HG03442 (cell line): ENCODE measurements at regions not wholly inside any gene's neighbourhood (a gene's known extent, or its start where the extent isn't known, plus 50 kb on each side); places are given as distances from the start of the nearest gene placed in this dataset.

Source experiments
- ATAC-seq: cut with Tn5 transposase; IDR thresholded peaks from one replicate; pipeline ENCODE4 v1.9.1; 2021; ENCODE audit warnings: mild to moderate bottlenecking, moderate library complexity; ENCODE audit not compliant: unreplicated experiment

GRCh38 chr17:5861246-5861645, 208.9 kb upstream of the WSCD1 start:
- ATAC-seq: no peak

- ATAC-seq: no peak
These were observed 208.3 kb upstream of the WSCD1 start for GRCh38 chr17:5861854-5862253.

- no peak for ATAC-seq
These were observed 207.8 kb upstream of the WSCD1 start for GRCh38 chr17:5862395-5862794.

GRCh38 chr17:5864741-5865657, 205.2 kb upstream of the WSCD1 start:
- no peak for ATAC-seq

- ATAC-seq: no peak
These were observed 203.2 kb upstream of the WSCD1 start for GRCh38 chr17:5866978-5867377.

GRCh38 chr17:5869041-5869745, 201.0 kb upstream of the WSCD1 start:
- no peak for ATAC-seq

GRCh38 chr17:5870231-5870953, 199.8 kb upstream of the WSCD1 start:
- ATAC-seq: no peak

- no peak for ATAC-seq
These were observed 198.5 kb upstream of the WSCD1 start for GRCh38 chr17:5871666-5872065.

- no peak for ATAC-seq
These were observed 197.3 kb upstream of the WSCD1 start for GRCh38 chr17:5872831-5873230.

- ATAC-seq: no peak
These were observed 196.4 kb upstream of the WSCD1 start for GRCh38 chr17:5873781-5874180.

GRCh38 chr17:5874486-5874885, 195.7 kb upstream of the WSCD1 start:
- no peak for ATAC-seq

- ATAC-seq: no peak
These were observed 192.8 kb upstream of the WSCD1 start for GRCh38 chr17:5877366-5877765.

- no peak for ATAC-seq
These were observed 192.2 kb upstream of the WSCD1 start for GRCh38 chr17:5877948-5878347.

GRCh38 chr17:5881849-5882248, 188.3 kb upstream of the WSCD1 start:
- no peak for ATAC-seq

- no peak for ATAC-seq
These were observed 186.2 kb upstream of the WSCD1 start for GRCh38 chr17:5883775-5884665.

- ATAC-seq: no peak
These were observed 184.8 kb upstream of the WSCD1 start for GRCh38 chr17:5885336-5885735.

GRCh38 chr17:5888811-5889210, 181.4 kb upstream of the WSCD1 start:
- ATAC-seq: no peak

GRCh38 chr17:5892921-5893675, 177.1 kb upstream of the WSCD1 start:
- ATAC-seq: no peak

GRCh38 chr17:5893741-5894140, 176.4 kb upstream of the WSCD1 start:
- no peak for ATAC-seq

- ATAC-seq: no peak
These were observed 174.9 kb upstream of the WSCD1 start for GRCh38 chr17:5895276-5895675.
